ENCODE measurements at regions not wholly inside any gene's neighbourhood (a gene's known extent, or its start where the extent isn't known, plus 50 kb on each side); places are given as distances from the start of the nearest gene placed in this dataset.
"Not testable (repeated sequence)": the region's sequence is repeated elsewhere in the genome, so short reads cannot be mapped to it uniquely, and the experiment has no call there.

GRCh38 chr1:207196135-207196534 lies 92.1 kb downstream of the C4BPA start:
- TF ChIP-seq POLR2AphosphoS5, CTCF, POLR2A (IDR thresholded peaks at IDR 0.05): not testable (repeated sequence)
